Tibial nerve (tissue), 4 donors: ENCODE measurements at regions not wholly inside any gene's neighbourhood (a gene's known extent, or its start where the extent isn't known, plus 50 kb on each side); places are given as distances from the start of the nearest gene placed in this dataset.

Experiments used
- DNase-seq, 2 donors: peaks; one replicate each; pipeline ENCODE4 v3.0.0-alpha.2; 2019; ENCODE audit warnings: low spot score in 2 of 2
- H3K27ac ChIP-seq, 4 donors: fragments of 200-600 bp; sonication (generic) in 3 of 4; one replicate each; pipeline ENCODE4 v1.5.1; 2017 to 2019; ENCODE audit warnings: mild to moderate bottlenecking in 1 of 4
- H3K27me3 ChIP-seq, 2 donors: fragments of 200-600 bp; sonication (generic) in 1 of 2; one replicate each; pipeline versions ENCODE4 v1.5.1 to v1.6.0; 2017 to 2019
- H3K36me3 ChIP-seq, 3 donors: fragments of 200-600 bp; sonication (generic); one replicate each; pipeline ENCODE4 v1.5.1; 2018 to 2019
- H3K4me1 ChIP-seq, 4 donors: fragments of 200-600 bp; sonication (generic) in 3 of 4; one replicate each; pipeline ENCODE4 v1.5.1; 2017 to 2019
- H3K4me3 ChIP-seq, 4 donors: fragments of 200-600 bp; sonication (generic) in 3 of 4; one replicate each; pipeline ENCODE4 v1.5.1; 2017 to 2019; ENCODE audit warnings: mild to moderate bottlenecking in 1 of 4, moderate library complexity in 1 of 4
- H3K9me3 ChIP-seq, 4 donors: fragments of 200-600 bp; sonication (generic) in 3 of 4; one replicate each; pipeline ENCODE4 v1.5.1; 2017 to 2019
- EP300 ChIP-seq, 2 donors: sonication (generic); formaldehyde crosslinking; IDR thresholded peaks; one replicate each; pipeline ENCODE4 v1.6.1; 2017; ENCODE audit warnings: antibody characterized with exemption in 2 of 2, mild to moderate bottlenecking in 1 of 2
- POLR2A ChIP-seq, 2 donors: fragments of 450-650 bp; IDR thresholded peaks; one replicate each; pipeline ENCODE4 v1.6.1; 2017; ENCODE audit warnings: antibody characterized with exemption in 2 of 2, mild to moderate bottlenecking in 2 of 2, moderate library complexity in 2 of 2
- WGBS, 2 donors: methylation state at CpG; one replicate each; pipeline ENCODE4 v1.1.5; 2018; 5-methylcytosine and 5-hydroxymethylcytosine counted together
- TF ChIP-seq, protein P1 (sequence below), 5 experiments: fragments of 200-600 bp in 3 of 5; fragments of 450-650 bp in 2 of 5; sonication (generic) in 3 of 5; IDR thresholded peaks; one replicate each; pipeline ENCODE4 v1.5.1; 2016 to 2019; ENCODE audit warnings: antibody characterized with exemption in 5 of 5, mild to moderate bottlenecking in 3 of 5, moderate library complexity in 2 of 5

DNA sequence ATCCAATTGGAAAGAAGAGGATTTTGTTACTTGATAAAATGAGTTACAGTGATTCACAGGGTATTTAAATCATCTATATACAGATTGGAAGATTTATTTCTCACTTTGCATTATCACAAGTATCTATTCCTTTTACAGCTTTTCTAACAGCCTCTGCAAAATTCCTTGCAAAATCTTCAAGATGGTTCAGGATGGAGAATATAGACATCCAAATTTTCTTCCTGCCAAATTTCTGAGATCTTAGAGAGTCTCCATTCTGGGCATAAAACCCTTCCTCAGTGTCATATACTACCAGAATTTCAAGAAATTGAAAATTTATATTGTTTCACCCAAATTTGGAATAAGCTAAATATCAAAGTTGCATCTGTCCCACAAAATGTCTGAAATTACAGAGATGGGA, 259.1 kb upstream of the FAM174A start:
- TF ChIP-seq, protein P1, sequence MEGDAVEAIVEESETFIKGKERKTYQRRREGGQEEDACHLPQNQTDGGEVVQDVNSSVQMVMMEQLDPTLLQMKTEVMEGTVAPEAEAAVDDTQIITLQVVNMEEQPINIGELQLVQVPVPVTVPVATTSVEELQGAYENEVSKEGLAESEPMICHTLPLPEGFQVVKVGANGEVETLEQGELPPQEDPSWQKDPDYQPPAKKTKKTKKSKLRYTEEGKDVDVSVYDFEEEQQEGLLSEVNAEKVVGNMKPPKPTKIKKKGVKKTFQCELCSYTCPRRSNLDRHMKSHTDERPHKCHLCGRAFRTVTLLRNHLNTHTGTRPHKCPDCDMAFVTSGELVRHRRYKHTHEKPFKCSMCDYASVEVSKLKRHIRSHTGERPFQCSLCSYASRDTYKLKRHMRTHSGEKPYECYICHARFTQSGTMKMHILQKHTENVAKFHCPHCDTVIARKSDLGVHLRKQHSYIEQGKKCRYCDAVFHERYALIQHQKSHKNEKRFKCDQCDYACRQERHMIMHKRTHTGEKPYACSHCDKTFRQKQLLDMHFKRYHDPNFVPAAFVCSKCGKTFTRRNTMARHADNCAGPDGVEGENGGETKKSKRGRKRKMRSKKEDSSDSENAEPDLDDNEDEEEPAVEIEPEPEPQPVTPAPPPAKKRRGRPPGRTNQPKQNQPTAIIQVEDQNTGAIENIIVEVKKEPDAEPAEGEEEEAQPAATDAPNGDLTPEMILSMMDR (IDR thresholded peaks at IDR 0.05), result no peak
- TF ChIP-seq EP300 (IDR thresholded peaks at IDR 0.05) (no peak), POLR2A (IDR thresholded peaks at IDR 0.05) (no peak)
- Histone ChIP-seq H3K27ac (no peak overlapping the region), H3K4me3 (no peak overlapping the region), H3K27me3 (no peaks in the 10 kb centered on the region), H3K36me3 (no peaks in the 10 kb centered on the region), H3K4me1 (no peaks in the 10 kb centered on the region), H3K9me3 (no peaks in the 10 kb centered on the region)
- DNase-seq, result no peak

- no peaks in the 10 kb centered on the region for H3K4me1 ChIP-seq
- no peak for DNase-seq
- TF ChIP-seq POLR2A (IDR thresholded peaks at IDR 0.05) (no peak), EP300 (IDR thresholded peaks at IDR 0.05) (no peak)
- TF ChIP-seq, protein P1 (IDR thresholded peaks at IDR 0.05), result no peak
- no peak overlapping the region for H3K27ac ChIP-seq
- H3K27me3 ChIP-seq, result no peaks in the 10 kb centered on the region
- H3K36me3 ChIP-seq, result no peaks in the 10 kb centered on the region
- H3K9me3 ChIP-seq, result no peaks in the 10 kb centered on the region
- WGBS, 2 donors, result 86 to 94% methylated on average over 1 of the region's 1 CpG
- H3K4me3 ChIP-seq, result no peak overlapping the region
Measured at GRCh38 chr5:100275631-100276030, 259.5 kb upstream of the FAM174A start.

GRCh38 chr5:100273846-100274580, 261.2 kb upstream of the FAM174A start:
- Histone ChIP-seq H3K27ac (no peak overlapping the region), H3K4me1 (no peaks in the 10 kb centered on the region), H3K36me3 (no peaks in the 10 kb centered on the region), H3K4me3 (no peak overlapping the region), H3K9me3 (no peaks in the 10 kb centered on the region), H3K27me3 (no peaks in the 10 kb centered on the region)
- no peak for DNase-seq
- 74 to 76% methylated on average over 2 of the region's 2 CpGs for WGBS, 2 donors
- TF ChIP-seq EP300 (IDR thresholded peaks at IDR 0.05), result no peak
- no peak for TF ChIP-seq POLR2A (IDR thresholded peaks at IDR 0.05)
- TF ChIP-seq, protein P1 (IDR thresholded peaks at IDR 0.05), result no peak

DNA sequence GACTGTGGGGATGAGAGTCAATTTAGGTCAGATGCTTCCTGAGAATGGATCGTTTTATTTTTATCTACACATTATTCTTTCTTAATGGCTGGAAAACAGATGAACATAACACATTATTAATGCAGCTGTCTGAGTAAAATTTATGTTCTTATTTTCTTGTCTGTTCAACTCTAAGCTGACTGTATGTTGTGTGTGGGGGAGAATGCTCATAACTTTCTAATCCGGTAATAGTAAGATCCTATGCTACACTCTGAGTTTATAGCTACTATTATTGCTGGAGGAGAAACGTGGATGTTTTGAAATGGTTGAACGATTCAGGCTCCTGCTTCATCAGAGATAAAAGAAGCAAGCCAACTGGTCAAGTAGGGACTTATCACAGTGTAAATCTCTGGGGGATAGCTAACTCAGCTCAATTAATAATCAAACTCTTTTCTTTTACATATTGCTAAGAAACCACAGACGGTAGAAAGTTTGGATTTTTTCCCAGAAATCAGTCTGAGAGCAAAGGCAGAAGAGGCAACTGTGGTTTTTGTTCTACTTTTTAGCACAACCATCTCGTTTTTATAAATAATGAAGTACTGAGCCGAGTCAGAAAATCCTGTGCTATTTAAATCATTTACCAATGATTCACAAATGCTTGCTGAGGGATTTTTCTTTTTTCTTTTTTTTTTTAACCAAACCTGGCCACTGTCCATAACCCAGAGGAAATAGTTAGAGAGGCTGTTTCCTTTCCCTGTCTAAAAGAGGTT, 265.0 kb upstream of the FAM174A start:
- TF ChIP-seq EP300 (IDR thresholded peaks at IDR 0.05), result no peak
- TF ChIP-seq, protein P1 (IDR thresholded peaks at IDR 0.05), result no peak
- no peak for TF ChIP-seq POLR2A (IDR thresholded peaks at IDR 0.05)
- WGBS, 2 donors, result 11 to 14% methylated on average over 7 of the region's 7 CpGs
- no peak for DNase-seq

DNA sequence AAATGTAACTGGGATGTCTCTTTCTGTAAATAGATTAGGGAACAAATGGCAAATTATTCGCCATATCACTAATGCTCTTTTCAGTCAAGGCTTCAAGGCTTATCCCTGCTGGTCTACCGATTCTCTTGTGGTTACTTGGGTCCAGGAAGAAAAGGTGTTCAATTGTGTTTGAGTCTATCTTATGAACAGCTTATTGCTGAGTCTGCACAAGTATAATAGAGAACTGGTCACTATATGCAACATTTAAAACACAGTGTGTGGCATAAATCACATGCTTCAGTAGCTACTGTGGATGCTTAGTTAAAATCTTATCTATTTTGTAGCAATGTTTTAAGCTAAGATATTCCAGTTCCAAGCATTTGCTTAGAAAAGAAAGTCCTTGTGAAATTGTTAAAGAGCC, 274.2 kb upstream of the FAM174A start:
- TF ChIP-seq, protein P1 (IDR thresholded peaks at IDR 0.05), result no peak
- TF ChIP-seq EP300 (IDR thresholded peaks at IDR 0.05), result no peak
- Histone ChIP-seq H3K27me3 (no peaks in the 10 kb centered on the region), H3K36me3 (no peaks in the 10 kb centered on the region), H3K27ac (no peak overlapping the region), H3K9me3 (no peaks in the 10 kb centered on the region), H3K4me3 (no peak overlapping the region), H3K4me1 (no peaks in the 10 kb centered on the region)
- DNase-seq, result no peak
- WGBS, 2 donors, result 95% methylated on average over 2 of the region's 2 CpGs

More for the DNA sequence above, 265.0 kb upstream of the FAM174A start:
- H3K27ac ChIP-seq, result no peak overlapping the region
- H3K9me3 ChIP-seq, result no peaks in the 10 kb centered on the region
- H3K36me3 ChIP-seq, result no peaks in the 10 kb centered on the region
- H3K27me3 ChIP-seq, result no peaks in the 10 kb centered on the region
- H3K4me1 ChIP-seq, result no peaks in the 10 kb centered on the region
- no peak overlapping the region for H3K4me3 ChIP-seq
